Psoas muscle (tissue), 7 donors: ENCODE measurements at regions not wholly inside any gene's neighbourhood (a gene's known extent, or its start where the extent isn't known, plus 50 kb on each side); places are given as distances from the start of the nearest gene placed in this dataset.

ENCODE experiments used
- ATAC-seq, 4 donors: fragments of 200-7000 bp; cut with Tn5 transposase; one replicate each; pipeline ENCODE4 v1.9.1; 2020; ENCODE audit warnings: moderate library complexity in 3 of 4, mild to moderate bottlenecking in 2 of 4
- DNase-seq, 2 donors: peaks; one replicate each; pipeline ENCODE4 v3.0.0-alpha.2; 2020
- H3K27ac ChIP-seq: fragments of 200-600 bp; one replicate; pipeline ENCODE4 v1.8.0; 2022
- H3K27me3 ChIP-seq, 3 donors: fragments of 200-600 bp in 1 of 3; one replicate each; pipeline versions ENCODE4 v1.6.1 to v1.8.0; 2013 to 2022; ENCODE audit warnings: low read length in 2 of 3, mild to moderate bottlenecking in 2 of 3, moderate library complexity in 1 of 3; ENCODE audit not compliant: insufficient read depth in 3 of 3
- H3K36me3 ChIP-seq, 2 donors: fragments of 200-600 bp in 1 of 2; one replicate each; pipeline versions ENCODE4 v1.6.1 to v1.8.0; 2013 to 2022; ENCODE audit warnings: low read depth in 1 of 2, mild to moderate bottlenecking in 1 of 2, moderate library complexity in 1 of 2; ENCODE audit not compliant: insufficient read depth in 1 of 2
- H3K4me1 ChIP-seq: fragments of 200-600 bp; one replicate; pipeline ENCODE4 v1.8.0; 2022
- H3K4me3 ChIP-seq: fragments of 200-600 bp; one replicate; pipeline ENCODE4 v1.8.0; 2022; ENCODE audit warnings: mild to moderate bottlenecking
- H3K9me3 ChIP-seq: fragments of 200-600 bp; one replicate; pipeline ENCODE4 v1.8.0; 2022
- CTCF ChIP-seq: fragments of 200-600 bp; IDR thresholded peaks from one replicate; pipeline ENCODE4 v1.8.0; 2022; ENCODE audit warnings: antibody characterized with exemption
- WGBS, 3 donors: extraction: QIAGEN DNeasy Blood & Tissue Kit; methylation state at CpG; one replicate each; pipeline versions ENCODE4 v1.1.6 to v1.1.7; 2013; 5-methylcytosine and 5-hydroxymethylcytosine counted together
- intact Hi-C, 2 donors: fragments of 100-400 bp; cut with DNase I; formaldehyde crosslinking; loops; one replicate each; pipeline versions ENCODE4 v1.11.0 to v1.14.2; 2022
- donor health status: healthy with polysubstance abuse.
- donor health status: DM: no; HTN: no; CAD: no; lungs with moderate emphysema.
- donor health status: Bipolar disorder and iron deficiency.
- donor health status: healthy.
- donor health status: DM: yes; HTN: yes; CAD: no.
- donor health status: DM: no; HTN: no; CAD: no.
- donor health status: DM: yes; HTN: yes; CAD: no.

- intact Hi-C loops: no loop called here
Observed at GRCh38 chr13:111556496-111556895, 236.1 kb downstream of the TEX29 start.

GRCh38 chr13:111557921-111558699 is 237.7 kb downstream of the TEX29 start:
- Histone ChIP-seq H3K4me3 (no peak overlapping the region), H3K27ac (no peak overlapping the region), H3K27me3 (peaks cover 0 to 6% (median 0%) of the 10 kb centered on the region in 3 donors), H3K4me1 (no peaks in the 10 kb centered on the region), H3K9me3 (no peaks in the 10 kb centered on the region), H3K36me3 (no peaks in the 10 kb centered on the region)
- DNase-seq: no peak
- TF ChIP-seq CTCF: no peak
- WGBS, 3 donors: 82 to 85% (median 83%) methylated on average over 19 of the region's 19 CpGs
- no peak for ATAC-seq
- intact Hi-C loops: no loop called here

More at GRCh38 chr13:111556496-111556895, 236.1 kb downstream of the TEX29 start:
- Histone ChIP-seq H3K27ac (no peak overlapping the region), H3K9me3 (no peaks in the 10 kb centered on the region), H3K4me1 (no peaks in the 10 kb centered on the region), H3K36me3 (no peaks in the 10 kb centered on the region), H3K4me3 (no peak overlapping the region), H3K27me3 (peaks cover 0 to 6% (median 0%) of the 10 kb centered on the region in 3 donors)
- TF ChIP-seq CTCF: no peak
- DNase-seq: no peak
- ATAC-seq: no peak
- WGBS, 3 donors: 86 to 91% (median 87%) methylated on average over 13 of the region's 13 CpGs

GRCh38 chr13:111558700-111559088 is 238.3 kb downstream of the TEX29 start:
- Histone ChIP-seq H3K36me3 (no peaks in the 10 kb centered on the region), H3K27me3 (peaks cover 0 to 6% (median 0%) of the 10 kb centered on the region in 3 donors), H3K4me3 (no peak overlapping the region), H3K9me3 (no peaks in the 10 kb centered on the region), H3K27ac (no peak overlapping the region), H3K4me1 (no peaks in the 10 kb centered on the region)
- ATAC-seq (no peak), DNase-seq (no peak)
- TF ChIP-seq CTCF: no peak
- 60 to 64% (median 63%) methylated on average over 16 of the region's 16 CpGs for WGBS, 3 donors
- intact Hi-C loops: no loop called here

GRCh38 chr13:111559612-111560403 is 239.4 kb downstream of the TEX29 start:
- no peak overlapping the region for H3K4me3 ChIP-seq
- no peaks in the 10 kb centered on the region for H3K36me3 ChIP-seq
- no peaks in the 10 kb centered on the region for H3K9me3 ChIP-seq
- H3K4me1 ChIP-seq: no peaks in the 10 kb centered on the region
- no peak for ATAC-seq
- intact Hi-C loops: no loop called here
- 44 to 48% (median 45%) methylated on average over 26 of the region's 26 CpGs for WGBS, 3 donors
- H3K27ac ChIP-seq: no peak overlapping the region
- DNase-seq: no peak
- no peak for TF ChIP-seq CTCF
- peaks cover 0 to 6% (median 0%) of the 10 kb centered on the region in 3 donors for H3K27me3 ChIP-seq
